ENCODE measurements at regions not wholly inside any gene's neighbourhood (a gene's known extent, or its start where the extent isn't known, plus 50 kb on each side); places are given as distances from the start of the nearest gene placed in this dataset.

DNA sequence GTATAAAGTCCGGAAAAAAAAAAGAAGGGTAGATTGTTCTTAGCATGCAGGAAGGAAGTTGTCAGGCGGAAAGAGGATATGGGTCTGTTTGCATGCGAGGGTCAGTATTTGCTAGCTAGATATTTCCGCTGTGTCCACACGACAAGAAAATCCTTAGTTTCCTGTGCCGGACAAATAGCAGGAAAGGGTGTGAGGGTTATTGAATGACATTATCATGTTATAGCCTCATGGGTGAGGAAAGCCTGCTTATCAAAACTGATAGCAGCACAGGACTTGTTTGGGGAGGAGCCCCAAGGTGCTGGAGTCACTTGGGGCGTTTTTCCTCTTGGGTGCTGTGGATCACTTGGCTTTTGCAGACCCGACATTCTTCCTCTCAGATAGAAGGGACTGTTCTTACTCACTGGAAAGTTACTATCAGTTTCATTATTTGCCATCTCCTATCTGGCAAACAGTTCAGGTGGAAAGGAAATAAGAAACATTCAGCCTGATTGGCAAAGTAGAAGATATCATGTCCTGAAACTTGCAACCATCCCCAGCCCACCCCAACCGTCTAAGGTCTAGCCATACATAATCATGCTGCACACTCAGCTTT, 127.2 kb upstream of the DPH6 start:
- H3K4me1 ChIP-seq = peaks cover 0 to 7% of the 10 kb centered on the region in 2 donors
- intact Hi-C loops (cut with DNase I) = no loop called here
- TF ChIP-seq, protein P1, sequence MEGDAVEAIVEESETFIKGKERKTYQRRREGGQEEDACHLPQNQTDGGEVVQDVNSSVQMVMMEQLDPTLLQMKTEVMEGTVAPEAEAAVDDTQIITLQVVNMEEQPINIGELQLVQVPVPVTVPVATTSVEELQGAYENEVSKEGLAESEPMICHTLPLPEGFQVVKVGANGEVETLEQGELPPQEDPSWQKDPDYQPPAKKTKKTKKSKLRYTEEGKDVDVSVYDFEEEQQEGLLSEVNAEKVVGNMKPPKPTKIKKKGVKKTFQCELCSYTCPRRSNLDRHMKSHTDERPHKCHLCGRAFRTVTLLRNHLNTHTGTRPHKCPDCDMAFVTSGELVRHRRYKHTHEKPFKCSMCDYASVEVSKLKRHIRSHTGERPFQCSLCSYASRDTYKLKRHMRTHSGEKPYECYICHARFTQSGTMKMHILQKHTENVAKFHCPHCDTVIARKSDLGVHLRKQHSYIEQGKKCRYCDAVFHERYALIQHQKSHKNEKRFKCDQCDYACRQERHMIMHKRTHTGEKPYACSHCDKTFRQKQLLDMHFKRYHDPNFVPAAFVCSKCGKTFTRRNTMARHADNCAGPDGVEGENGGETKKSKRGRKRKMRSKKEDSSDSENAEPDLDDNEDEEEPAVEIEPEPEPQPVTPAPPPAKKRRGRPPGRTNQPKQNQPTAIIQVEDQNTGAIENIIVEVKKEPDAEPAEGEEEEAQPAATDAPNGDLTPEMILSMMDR (IDR thresholded peaks at IDR 0.05) = no peak
- no peaks in the 10 kb centered on the region for H3K27me3 ChIP-seq
- peak overlapping the region in 1 of 2 donors; percentile 2 for H3K27ac ChIP-seq
- H3K4me3 ChIP-seq = no peak overlapping the region
- no peaks in the 10 kb centered on the region for H3K9me3 ChIP-seq
- DNase-seq (no peak), ATAC-seq (no peak)
- H3K36me3 ChIP-seq = no peaks in the 10 kb centered on the region

DNA sequence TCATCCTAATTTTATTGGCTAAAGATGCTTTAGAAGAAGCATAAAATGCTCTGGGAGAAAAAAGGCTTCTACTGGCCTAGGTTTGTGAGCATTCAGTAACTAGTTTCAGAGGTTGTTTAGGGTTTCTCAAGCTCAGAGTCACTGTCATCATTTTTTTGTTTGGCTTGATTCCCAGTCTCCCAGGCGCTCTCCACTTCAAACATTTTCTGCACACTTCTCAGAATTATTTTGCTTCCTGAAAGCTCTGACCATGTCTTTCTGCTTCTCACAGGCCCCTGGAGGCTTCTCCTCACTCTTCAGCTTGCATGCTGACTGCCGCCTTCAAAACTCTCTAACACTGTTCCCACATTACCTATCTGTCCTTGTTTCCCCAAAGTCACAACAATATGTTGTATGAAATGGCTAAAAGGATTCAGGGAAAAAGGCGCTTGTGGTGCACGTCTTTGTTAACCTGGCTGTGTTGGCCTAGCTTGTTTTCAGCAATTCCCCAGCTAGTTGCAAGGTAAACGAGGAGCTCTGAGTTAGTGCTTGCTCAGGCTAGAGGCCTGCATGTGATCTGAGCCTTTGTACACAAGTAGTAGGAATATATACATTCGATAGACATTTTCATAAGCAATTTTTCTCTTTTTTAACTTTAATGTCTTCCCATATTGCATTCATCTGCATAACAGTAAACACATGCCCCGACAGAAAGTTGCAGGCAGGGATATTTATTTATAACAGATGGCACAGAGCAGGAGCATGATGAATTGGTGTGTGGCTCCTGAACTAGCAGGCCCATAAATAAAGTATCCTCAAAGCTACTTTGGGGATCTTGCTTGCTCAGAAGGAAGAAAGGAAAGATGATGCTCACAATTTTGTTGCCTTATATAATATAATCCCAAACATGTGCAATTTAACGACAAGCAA, 129.2 kb upstream of the DPH6 start:
- intact Hi-C loops (cut with DNase I) = no loop called here
- Histone ChIP-seq H3K36me3 (no peaks in the 10 kb centered on the region), H3K27me3 (no peaks in the 10 kb centered on the region), H3K9me3 (no peaks in the 10 kb centered on the region), H3K4me3 (no peak overlapping the region), H3K4me1 (peaks cover 0 to 7% of the 10 kb centered on the region in 2 donors), H3K27ac (no peak overlapping the region)
- DNase-seq (peak in 1 of 4 donors; percentile 43), ATAC-seq (no peak)
- TF ChIP-seq, protein P1 (IDR thresholded peaks at IDR 0.05) = no peak

GRCh38 chr15:35678774-35679173, 132.8 kb upstream of the DPH6 start:
- Histone ChIP-seq H3K27ac (no peak overlapping the region), H3K4me3 (no peak overlapping the region), H3K9me3 (no peaks in the 10 kb centered on the region), H3K36me3 (no peaks in the 10 kb centered on the region), H3K4me1 (peaks cover 0 to 7% of the 10 kb centered on the region in 2 donors), H3K27me3 (no peaks in the 10 kb centered on the region)
- ATAC-seq (no peak), DNase-seq (no peak)
- intact Hi-C loops (cut with DNase I) = no loop called here
- TF ChIP-seq, protein P1 (IDR thresholded peaks at IDR 0.05) = no peak

GRCh38 chr15:35679186-35679585, 133.2 kb upstream of the DPH6 start:
- Histone ChIP-seq H3K4me3 (no peak overlapping the region), H3K9me3 (no peaks in the 10 kb centered on the region), H3K4me1 (peaks cover 0 to 7% of the 10 kb centered on the region in 2 donors), H3K27ac (no peak overlapping the region), H3K36me3 (no peaks in the 10 kb centered on the region), H3K27me3 (no peaks in the 10 kb centered on the region)
- TF ChIP-seq, protein P1 (IDR thresholded peaks at IDR 0.05) = no peak
- DNase-seq (no peak), ATAC-seq (no peak)
- intact Hi-C loops (cut with DNase I) = no loop called here

- Histone ChIP-seq H3K4me3 (no peak overlapping the region), H3K27me3 (no peaks in the 10 kb centered on the region), H3K9me3 (no peaks in the 10 kb centered on the region), H3K4me1 (no peaks in the 10 kb centered on the region), H3K27ac (no peak overlapping the region), H3K36me3 (no peaks in the 10 kb centered on the region)
- ATAC-seq (no peak), DNase-seq (no peak)
- TF ChIP-seq, protein P1 (IDR thresholded peaks at IDR 0.05) = no peak
- intact Hi-C loops (cut with DNase I) = no loop called here
Observed at GRCh38 chr15:35680951-35681350, 135.0 kb upstream of the DPH6 start.
